ENCODE measurements at regions not wholly inside any gene's neighbourhood (a gene's known extent, or its start where the extent isn't known, plus 50 kb on each side); places are given as distances from the start of the nearest gene placed in this dataset.

GRCh38 chr1:73564294-73564693 is 633.7 kb downstream of the LRRIQ3 start:
- TF ChIP-seq POLR2A (IDR thresholded peaks at IDR 0.05) (no peak), POLR2AphosphoS5 (IDR thresholded peaks at IDR 0.05) (no peak), EP300 (IDR thresholded peaks at IDR 0.05) (no peak)
- TF ChIP-seq, protein P1, sequence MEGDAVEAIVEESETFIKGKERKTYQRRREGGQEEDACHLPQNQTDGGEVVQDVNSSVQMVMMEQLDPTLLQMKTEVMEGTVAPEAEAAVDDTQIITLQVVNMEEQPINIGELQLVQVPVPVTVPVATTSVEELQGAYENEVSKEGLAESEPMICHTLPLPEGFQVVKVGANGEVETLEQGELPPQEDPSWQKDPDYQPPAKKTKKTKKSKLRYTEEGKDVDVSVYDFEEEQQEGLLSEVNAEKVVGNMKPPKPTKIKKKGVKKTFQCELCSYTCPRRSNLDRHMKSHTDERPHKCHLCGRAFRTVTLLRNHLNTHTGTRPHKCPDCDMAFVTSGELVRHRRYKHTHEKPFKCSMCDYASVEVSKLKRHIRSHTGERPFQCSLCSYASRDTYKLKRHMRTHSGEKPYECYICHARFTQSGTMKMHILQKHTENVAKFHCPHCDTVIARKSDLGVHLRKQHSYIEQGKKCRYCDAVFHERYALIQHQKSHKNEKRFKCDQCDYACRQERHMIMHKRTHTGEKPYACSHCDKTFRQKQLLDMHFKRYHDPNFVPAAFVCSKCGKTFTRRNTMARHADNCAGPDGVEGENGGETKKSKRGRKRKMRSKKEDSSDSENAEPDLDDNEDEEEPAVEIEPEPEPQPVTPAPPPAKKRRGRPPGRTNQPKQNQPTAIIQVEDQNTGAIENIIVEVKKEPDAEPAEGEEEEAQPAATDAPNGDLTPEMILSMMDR (IDR thresholded peaks at IDR 0.05) = no peak

Data from sigmoid colon (tissue), 4 donors.